HepG2 (cell line): ENCODE measurements at regions not wholly inside any gene's neighbourhood (a gene's known extent, or its start where the extent isn't known, plus 50 kb on each side); places are given as distances from the start of the nearest gene placed in this dataset.
"Not testable (repeated sequence)": the region's sequence is repeated elsewhere in the genome, so short reads cannot be mapped to it uniquely, and the experiment has no call there.

Experiments
- ATAC-seq: fragments of 200-7000 bp; cut with Tn5 transposase; 3 replicates; pipeline ENCODE4 v1.9.1; 2020; ENCODE audit warnings: mild to moderate bottlenecking, moderate library complexity
- BruUV-seq: library from RNA; stranded (reverse); fragments of 400-500 nt; replicated peaks from 2 replicates; lab custom pipeline; 2021; lab: Mats Ljungman, UMichigan
- CTCF ChIA-PET: fragments of 300-600 bp; formaldehyde crosslinking; extraction: SDS; loops from one replicate; lab custom pipeline; 2021; ENCODE audit warnings: low total read pairs, inconsistent platforms, low intra/inter-chr PET ratio; lab: Yijun Ruan, JAX
- POLR2A ChIA-PET: fragments of 350-600 bp; sonication (Branson Sonifier 250); formaldehyde crosslinking; loops from one replicate; lab custom pipeline; 2020; ENCODE audit warnings: antibody characterized with exemption, inconsistent platforms; lab: Yijun Ruan, JAX
- DNase-seq: peaks from one replicate; pipeline ENCODE4 v3.0.0-alpha.2; 2015; ENCODE audit warnings: low spot score
- FAIRE-seq: peaks from 3 replicates; lab custom pipeline; 2011; peaks lifted over from hg19 to GRCh38; lab: Jason Lieb, UNC
- H2AFZ ChIP-seq: one replicate; pipeline ENCODE4 v1.6.1; 2011; ENCODE audit warnings: low read length, inconsistent platforms
- H3K27ac ChIP-seq: fragments of 300-600 bp; 3 replicates; pipeline ENCODE4 v1.8.0; 2011; ENCODE audit warnings: mixed run types, mild to moderate bottlenecking, mixed read lengths, low read length, inconsistent platforms; ENCODE audit not compliant: insufficient read depth; ENCODE audit errors: extremely low read length
- H3K27me3 ChIP-seq, 2 experiments: fragments of 200-600 bp in 1 of 2; 2 replicates in 1 of 2; 3 replicates in 1 of 2; pipeline versions ENCODE4 v1.6.0 to v1.8.0; 2011; ENCODE audit warnings: low read length in 2 of 2, mild to moderate bottlenecking in 2 of 2, moderate library complexity in 2 of 2, inconsistent platforms in 1 of 2; ENCODE audit not compliant: insufficient read depth in 2 of 2, control insufficient read depth in 1 of 2
- H3K36me3 ChIP-seq, 2 experiments: fragments of 200-600 bp in 1 of 2; replicated peaks in 1 of 2; 2 replicates in 1 of 2; 3 replicates in 1 of 2; pipeline versions ENCODE4 v1.5.1 to v1.8.0; 2011; ENCODE audit warnings: low read length in 2 of 2, inconsistent platforms in 1 of 2; ENCODE audit not compliant: insufficient read depth in 2 of 2, control insufficient read depth in 1 of 2
- H3K4me1 ChIP-seq: 2 replicates; pipeline ENCODE4 v1.5.1; 2012; ENCODE audit warnings: low read length, inconsistent platforms; ENCODE audit not compliant: insufficient read depth
- H3K4me2 ChIP-seq: 2 replicates; pipeline ENCODE4 v1.6.0; 2011; ENCODE audit warnings: low read depth, low read length, inconsistent platforms
- H3K4me3 ChIP-seq, 3 experiments: fragments of 200-600 bp in 1 of 3; sonication (generic), shearing (Covaris generic) in 1 of 3; replicated peaks in 1 of 3; 2 replicates each; pipeline ENCODE4 v1.5.1; 2011 to 2016; ENCODE audit warnings: low read length in 3 of 3, inconsistent platforms in 2 of 3, low read depth in 2 of 3, mild to moderate bottlenecking in 2 of 3, control low read depth in 1 of 3, mixed read lengths in 1 of 3; ENCODE audit not compliant: insufficient read depth in 1 of 3
- H3K79me2 ChIP-seq: one replicate; pipeline ENCODE4 v1.6.1; 2011; ENCODE audit warnings: low read length, inconsistent platforms; ENCODE audit not compliant: insufficient read depth
- H3K9ac ChIP-seq: 2 replicates; pipeline ENCODE4 v1.6.0; 2011; ENCODE audit warnings: mild to moderate bottlenecking, low read depth, low read length, inconsistent platforms; ENCODE audit not compliant: insufficient read depth
- H3K9me3 ChIP-seq: 2 replicates; pipeline ENCODE4 v1.5.1; 2012; ENCODE audit warnings: mild to moderate bottlenecking, low read length
- H4K20me1 ChIP-seq: 2 replicates; pipeline ENCODE4 v1.6.0; 2011; ENCODE audit warnings: inconsistent platforms, mild to moderate bottlenecking, low read length, moderate library complexity; ENCODE audit not compliant: insufficient read depth
- AGO1 ChIP-seq: fragments of 200-400 bp; formaldehyde crosslinking; IDR thresholded peaks from 2 replicates; pipeline ENCODE4 v1.6.1; 2017; ENCODE audit warnings: mild to moderate bottlenecking, low read depth, low read length, moderate library complexity; ENCODE audit not compliant: poor library complexity, severe bottlenecking
- E2F1 ChIP-seq: sonication (generic); formaldehyde crosslinking; IDR thresholded peaks from 2 replicates; pipeline ENCODE4 v1.5.0; 2020; ENCODE audit warnings: missing genetic modification reagents
- ELF4 ChIP-seq: sonication (generic); formaldehyde crosslinking; IDR thresholded peaks from 2 replicates; pipeline ENCODE4 v1.5.0; 2020; ENCODE audit warnings: missing genetic modification reagents, mild to moderate bottlenecking, moderate library complexity, borderline replicate concordance
- MIXL1 ChIP-seq: IDR thresholded peaks from 2 replicates; pipeline ENCODE4 v1.6.1; 2016
- RFXANK ChIP-seq: IDR thresholded peaks from 2 replicates; pipeline ENCODE4 v1.6.1; 2016
- ZNF207 ChIP-seq: fragments of 450-650 bp; IDR thresholded peaks from 2 replicates; pipeline ENCODE4 v1.6.1; 2016; ENCODE audit warnings: antibody characterized with exemption, borderline replicate concordance
- ZNF550 ChIP-seq: sonication (generic); formaldehyde crosslinking; IDR thresholded peaks from 2 replicates; pipeline ENCODE4 v1.4.0; 2020; ENCODE audit warnings: mild to moderate bottlenecking, missing genetic modification reagents, borderline replicate concordance
- ZNF580 ChIP-seq: IDR thresholded peaks from 2 replicates; pipeline ENCODE4 v1.6.1; 2016; ENCODE audit warnings: low read depth, borderline replicate concordance
- ZNF75D ChIP-seq: sonication (generic); formaldehyde crosslinking; IDR thresholded peaks from 2 replicates; pipeline ENCODE4 v1.8.1; 2023; ENCODE audit warnings: missing genetic modification reagents, mild to moderate bottlenecking, borderline replicate concordance
- ZSCAN25 ChIP-seq: sonication (generic); formaldehyde crosslinking; IDR thresholded peaks from 2 replicates; pipeline ENCODE4 v1.8.0; 2022; ENCODE audit warnings: mild to moderate bottlenecking, missing genetic modification reagents
- WGBS: methylation state at CpG from one replicate; pipeline ENCODE4 v1.1.6; 2017; ENCODE audit warnings: low lambda C conversion rate; 5-methylcytosine and 5-hydroxymethylcytosine counted together
- in situ Hi-C: cut with HindIII; loops from 2 replicates; pipeline ENCODE4 v1.10.0; 2017; ENCODE audit warnings: low pct_unique_long_range_greater_than_20kb; ENCODE audit not compliant: extremely low pct_ligation_motif_present
- intact Hi-C: fragments of 100-400 bp; cut with micrococcal nuclease; formaldehyde crosslinking; loops from one replicate; pipeline ENCODE4 v1.10.0; 2022; ENCODE audit not compliant: unreplicated experiment
- TF ChIP-seq, protein P1 (sequence below): sonication (generic); formaldehyde crosslinking; IDR thresholded peaks from 2 replicates; pipeline ENCODE4 v1.4.0; 2020; ENCODE audit warnings: mild to moderate bottlenecking, missing genetic modification reagents, borderline replicate concordance
- TF ChIP-seq, protein P2 (sequence below): sonication (generic); formaldehyde crosslinking; IDR thresholded peaks from 2 replicates; pipeline ENCODE4 v1.5.0; 2020; ENCODE audit warnings: missing genetic modification reagents

- BruUV-seq, H3K79me2 ChIP-seq, CTCF ChIA-PET, in situ Hi-C loops, DNase-seq, FAIRE-seq, intact Hi-C loops, H3K4me3 ChIP-seq, H2AFZ ChIP-seq, POLR2A ChIA-PET, ATAC-seq, H3K36me3 ChIP-seq, H3K27ac ChIP-seq, H4K20me1 ChIP-seq, H3K9ac ChIP-seq, H3K27me3 ChIP-seq, H3K4me1 ChIP-seq, H3K4me2 ChIP-seq: not testable (repeated sequence)
- 2% methylated on average over 2 of the region's 2 CpGs for WGBS
- H3K9me3 ChIP-seq, result peaks cover 47% of the 10 kb centered on the region
Measured at GRCh38 chr19:21613201-21613600, 107.8 kb downstream of the ZNF429 start.

GRCh38 chr19:21612403-21612872 lies 107.0 kb downstream of the ZNF429 start:
- intact Hi-C loops, result no loop called here
- DNase-seq (no peak), FAIRE-seq (no peak), ATAC-seq (no peak)
- no peaks in the 10 kb centered on the region for H3K4me1 ChIP-seq
- H3K27ac ChIP-seq, result no peak overlapping the region
- ChIA-PET CTCF (no interaction called here), POLR2A (no interaction called here)
- H3K9ac ChIP-seq, result no peak overlapping the region
- H3K36me3 ChIP-seq, result no peaks in the 10 kb centered on the region
- H3K4me2 ChIP-seq, result no peak overlapping the region
- H4K20me1 ChIP-seq, result no peaks in the 10 kb centered on the region
- in situ Hi-C loops, result no loop called here
- H3K27me3 ChIP-seq, result no peaks in the 10 kb centered on the region
- WGBS, result 0% methylated on average over 1 of the region's 1 CpG
- no TSS peak for BruUV-seq
- no peak overlapping the region for H3K4me3 ChIP-seq
- H3K79me2 ChIP-seq, result no peaks in the 10 kb centered on the region
- peaks cover 40% of the 10 kb centered on the region for H3K9me3 ChIP-seq
- H2AFZ ChIP-seq, result no peak overlapping the region
- no peak for TF ChIP-seq RFXANK (CRISPR knock-in tag)
- no peak for TF ChIP-seq ZNF550 (CRISPR knock-in tag)
- no peak for TF ChIP-seq ZNF75D
- TF ChIP-seq ZSCAN25, result no peak
- no peak for TF ChIP-seq MIXL1
- no peak for TF ChIP-seq AGO1
- no peak for TF ChIP-seq ZNF207
- TF ChIP-seq, protein P1, sequence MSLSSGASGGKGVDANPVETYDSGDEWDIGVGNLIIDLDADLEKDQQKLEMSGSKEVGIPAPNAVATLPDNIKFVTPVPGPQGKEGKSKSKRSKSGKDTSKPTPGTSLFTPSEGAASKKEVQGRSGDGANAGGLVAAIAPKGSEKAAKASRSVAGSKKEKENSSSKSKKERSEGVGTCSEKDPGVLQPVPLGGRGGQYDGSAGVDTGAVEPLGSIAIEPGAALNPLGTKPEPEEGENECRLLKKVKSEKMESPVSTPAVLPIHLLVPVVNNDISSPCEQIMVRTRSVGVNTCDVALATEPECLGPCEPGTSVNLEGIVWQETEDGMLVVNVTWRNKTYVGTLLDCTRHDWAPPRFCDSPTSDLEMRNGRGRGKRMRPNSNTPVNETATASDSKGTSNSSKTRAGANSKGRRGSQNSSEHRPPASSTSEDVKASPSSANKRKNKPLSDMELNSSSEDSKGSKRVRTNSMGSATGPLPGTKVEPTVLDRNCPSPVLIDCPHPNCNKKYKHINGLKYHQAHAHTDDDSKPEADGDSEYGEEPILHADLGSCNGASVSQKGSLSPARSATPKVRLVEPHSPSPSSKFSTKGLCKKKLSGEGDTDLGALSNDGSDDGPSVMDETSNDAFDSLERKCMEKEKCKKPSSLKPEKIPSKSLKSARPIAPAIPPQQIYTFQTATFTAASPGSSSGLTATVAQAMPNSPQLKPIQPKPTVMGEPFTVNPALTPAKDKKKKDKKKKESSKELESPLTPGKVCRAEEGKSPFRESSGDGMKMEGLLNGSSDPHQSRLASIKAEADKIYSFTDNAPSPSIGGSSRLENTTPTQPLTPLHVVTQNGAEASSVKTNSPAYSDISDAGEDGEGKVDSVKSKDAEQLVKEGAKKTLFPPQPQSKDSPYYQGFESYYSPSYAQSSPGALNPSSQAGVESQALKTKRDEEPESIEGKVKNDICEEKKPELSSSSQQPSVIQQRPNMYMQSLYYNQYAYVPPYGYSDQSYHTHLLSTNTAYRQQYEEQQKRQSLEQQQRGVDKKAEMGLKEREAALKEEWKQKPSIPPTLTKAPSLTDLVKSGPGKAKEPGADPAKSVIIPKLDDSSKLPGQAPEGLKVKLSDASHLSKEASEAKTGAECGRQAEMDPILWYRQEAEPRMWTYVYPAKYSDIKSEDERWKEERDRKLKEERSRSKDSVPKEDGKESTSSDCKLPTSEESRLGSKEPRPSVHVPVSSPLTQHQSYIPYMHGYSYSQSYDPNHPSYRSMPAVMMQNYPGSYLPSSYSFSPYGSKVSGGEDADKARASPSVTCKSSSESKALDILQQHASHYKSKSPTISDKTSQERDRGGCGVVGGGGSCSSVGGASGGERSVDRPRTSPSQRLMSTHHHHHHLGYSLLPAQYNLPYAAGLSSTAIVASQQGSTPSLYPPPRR (CRISPR knock-in tag), result no peak
- TF ChIP-seq, protein P2, sequence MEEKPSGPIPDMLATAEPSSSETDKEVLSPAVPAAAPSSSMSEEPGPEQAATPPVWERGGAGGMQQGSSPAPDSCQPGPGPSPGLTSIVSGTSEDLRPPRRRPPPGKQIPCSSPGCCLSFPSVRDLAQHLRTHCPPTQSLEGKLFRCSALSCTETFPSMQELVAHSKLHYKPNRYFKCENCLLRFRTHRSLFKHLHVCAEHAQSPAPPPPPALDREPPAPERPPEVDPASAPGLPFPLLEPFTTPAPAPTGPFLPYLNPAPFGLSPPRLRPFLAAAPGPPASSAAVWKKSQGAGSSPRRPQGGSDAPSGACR, result no peak
- TF ChIP-seq ZNF580 (CRISPR knock-in tag), result no peak
- TF ChIP-seq ELF4 (CRISPR knock-in tag), result no peak
- TF ChIP-seq E2F1 (CRISPR knock-in tag), result no peak
